ENCODE measurements at regions not wholly inside any gene's neighbourhood (a gene's known extent, or its start where the extent isn't known, plus 50 kb on each side); places are given as distances from the start of the nearest gene placed in this dataset.
"Not testable (repeated sequence)": the region's sequence is repeated elsewhere in the genome, so short reads cannot be mapped to it uniquely, and the experiment has no call there.

DNA sequence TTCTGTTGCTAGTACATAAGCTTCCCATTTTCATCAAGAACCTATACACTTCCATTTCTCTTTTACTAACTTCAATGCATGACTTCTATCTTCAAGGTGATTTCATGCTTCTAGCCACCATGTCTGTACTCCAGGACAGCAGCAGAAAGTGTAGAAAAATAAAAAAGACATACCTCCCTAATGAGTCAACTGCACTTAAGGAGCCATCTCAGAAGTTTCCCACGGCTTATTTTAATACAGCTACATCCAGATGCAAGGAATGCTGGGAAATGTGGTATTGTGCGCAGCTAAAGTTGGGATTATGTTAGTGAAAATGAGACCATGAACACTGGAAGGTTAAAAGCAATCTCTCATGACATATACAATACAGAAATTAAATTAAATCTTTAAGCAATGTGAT is 264.7 kb upstream of the ZNF322 start:
- in situ Hi-C loops (cut with HindIII; ENCODE audit: low pct_unique_long_range_greater_than_20kb, low sequenced_read_pairs): not testable (repeated sequence)
- peak; percentile 33 for DNase-seq (ENCODE audit: low read depth)

DNA sequence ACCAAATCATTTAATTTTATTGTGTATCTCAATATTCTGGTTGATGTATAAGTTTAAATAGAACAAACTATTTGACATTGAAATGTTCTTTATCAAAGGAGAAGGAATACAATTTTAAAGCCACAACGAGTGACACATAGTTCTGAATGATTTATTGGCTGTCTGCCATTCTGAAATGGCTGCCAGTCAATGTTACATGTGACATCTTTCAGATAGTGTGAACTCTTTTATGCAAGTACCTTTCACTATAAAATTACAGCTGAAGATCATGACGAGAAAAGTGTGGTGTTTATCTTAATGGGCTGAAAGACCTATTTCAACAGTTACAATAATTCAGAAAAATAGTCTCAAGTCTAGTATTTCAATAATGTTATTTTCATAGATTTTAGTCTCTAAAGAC is 268.6 kb upstream of the ZNF322 start:
- DNase-seq (ENCODE audit: low read depth); in situ Hi-C loops (cut with HindIII; ENCODE audit: low pct_unique_long_range_greater_than_20kb, low sequenced_read_pairs): not testable (repeated sequence)

DNA sequence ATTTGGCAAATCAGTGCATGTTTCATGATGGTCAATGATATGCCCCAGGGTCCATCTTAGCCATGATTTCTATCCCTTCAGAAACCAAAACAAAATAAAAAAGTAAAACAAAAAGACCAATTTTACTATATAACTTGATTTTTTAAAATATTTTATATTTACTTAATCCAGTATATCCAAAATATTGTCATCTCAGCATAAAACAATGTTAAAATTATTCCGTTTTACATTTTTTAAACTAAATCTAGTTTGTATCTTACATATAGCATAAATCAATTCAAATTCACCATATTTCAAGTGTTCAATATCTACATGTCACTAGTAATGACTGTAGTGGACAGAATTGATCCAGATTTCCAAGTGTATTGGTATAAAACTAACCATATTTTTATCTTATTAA is 277.7 kb upstream of the ZNF322 start:
- DNase-seq (ENCODE audit: low read depth); in situ Hi-C loops (cut with HindIII; ENCODE audit: low pct_unique_long_range_greater_than_20kb, low sequenced_read_pairs): not testable (repeated sequence)

DNA sequence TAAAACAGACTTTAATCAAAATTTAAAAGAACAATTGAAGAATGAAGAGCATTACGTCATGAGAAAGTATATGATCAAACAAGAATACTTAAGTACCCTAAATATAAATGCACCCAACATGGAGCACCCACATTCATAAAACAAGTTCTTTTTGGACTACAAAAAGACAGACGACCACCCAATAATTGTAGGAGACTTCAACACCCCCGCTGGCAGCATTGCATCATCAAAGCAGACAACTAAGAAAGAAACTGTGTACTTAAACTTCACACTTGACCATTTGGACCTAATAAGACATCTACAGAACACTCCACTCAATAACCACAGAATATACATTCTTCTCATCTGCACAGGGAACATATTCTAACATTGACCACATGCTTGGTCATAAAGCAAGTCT is 291.7 kb upstream of the ZNF322 start:
- DNase-seq (ENCODE audit: low read depth); in situ Hi-C loops (cut with HindIII; ENCODE audit: low pct_unique_long_range_greater_than_20kb, low sequenced_read_pairs): not testable (repeated sequence)

DNA sequence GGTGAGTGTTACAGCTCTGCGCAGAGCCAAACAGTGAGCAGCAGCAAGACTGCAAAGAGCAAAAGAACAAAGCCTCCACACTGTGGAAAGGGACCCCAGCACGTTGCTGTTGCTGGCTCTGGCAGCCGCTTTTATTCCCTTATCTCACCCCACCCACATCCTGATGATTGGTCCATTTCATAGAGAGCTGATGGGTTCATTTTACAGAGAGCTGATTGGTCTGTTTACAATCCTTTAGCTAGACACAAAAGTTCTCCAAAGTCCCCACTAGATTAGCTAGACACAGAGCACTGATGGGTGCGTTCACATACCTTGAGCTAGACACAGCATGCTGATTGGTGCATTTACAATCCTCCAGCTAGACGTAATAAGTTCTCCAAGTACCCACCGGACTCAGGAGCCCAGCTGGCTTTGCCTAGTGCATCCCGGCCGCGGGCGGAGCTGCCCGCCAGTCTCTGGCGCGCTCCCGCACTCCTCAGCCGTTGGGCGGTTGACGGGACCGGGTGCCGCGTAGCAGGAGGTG is 291.4 kb upstream of the PRSS16 start:
- in situ Hi-C loops (cut with HindIII; ENCODE audit: low pct_unique_long_range_greater_than_20kb, low sequenced_read_pairs): not testable (repeated sequence)
- peak; percentile 92 for DNase-seq (ENCODE audit: low read depth)

DNA sequence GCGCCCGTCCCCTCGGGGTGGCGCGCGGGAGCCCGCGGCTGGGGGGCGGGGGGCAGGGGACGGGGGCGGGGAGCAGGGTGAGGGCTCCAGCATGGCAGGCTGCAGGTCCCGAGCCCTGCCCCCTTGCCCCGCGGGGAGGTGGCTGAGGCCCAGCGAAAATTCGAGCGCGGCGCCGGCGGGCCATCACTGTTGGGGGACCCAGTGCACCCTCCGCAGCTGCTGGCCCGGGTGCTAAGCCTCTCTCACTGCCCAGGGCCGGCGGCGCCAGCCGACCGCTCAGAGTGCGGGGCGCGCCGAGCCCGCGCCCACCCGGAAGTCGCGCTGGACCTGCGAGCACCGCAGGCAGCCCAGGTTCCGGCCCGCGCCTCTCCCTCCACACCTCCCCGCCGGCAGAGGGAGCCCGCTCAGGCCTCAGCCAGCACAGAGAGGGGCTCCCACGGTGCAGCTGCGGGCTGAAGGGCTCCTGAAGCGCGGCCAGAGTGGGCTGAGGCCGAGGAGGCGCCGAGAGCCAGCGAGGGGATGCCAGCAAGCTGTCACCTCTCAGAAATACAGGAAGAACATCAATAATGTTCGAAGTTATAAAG is 290.8 kb upstream of the PRSS16 start:
- peak; percentile 59 for DNase-seq (ENCODE audit: low read depth)
- in situ Hi-C loops (cut with HindIII; ENCODE audit: low pct_unique_long_range_greater_than_20kb, low sequenced_read_pairs): not testable (repeated sequence)

DNA sequence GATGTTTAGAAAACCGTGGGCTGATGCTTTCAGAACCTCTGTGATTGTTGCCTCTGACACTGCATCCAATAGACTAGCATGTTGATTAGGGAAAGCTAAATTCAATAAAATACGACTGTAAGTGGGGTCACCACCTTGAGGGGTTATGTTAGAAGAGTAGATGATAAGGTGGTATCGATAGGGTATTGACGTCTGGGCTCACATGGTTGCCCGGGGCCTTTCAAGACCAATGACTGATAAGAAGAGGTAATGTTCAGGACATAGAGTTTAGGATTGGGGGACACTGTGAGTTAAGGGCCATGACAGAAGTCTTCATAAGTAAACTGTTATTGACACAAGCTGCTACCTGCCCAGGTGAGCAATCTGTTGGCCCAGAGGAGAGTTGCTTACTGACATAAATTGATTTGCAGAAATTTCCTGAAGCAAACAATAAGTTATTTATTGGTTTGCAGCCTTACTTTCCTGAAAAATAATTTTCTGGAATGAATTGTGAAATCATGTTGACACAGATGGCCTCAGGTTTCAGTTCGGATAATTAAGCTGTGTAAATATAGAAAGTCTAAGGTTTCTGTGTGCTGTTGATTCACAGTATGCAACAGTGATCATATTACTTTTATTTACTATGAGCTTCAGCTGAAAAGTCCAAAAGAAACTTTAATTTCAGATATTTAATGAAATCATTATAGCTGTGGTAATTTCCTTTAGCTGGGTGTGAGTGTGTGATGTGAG is 289.9 kb upstream of the PRSS16 start:
- peak; percentile 17 for DNase-seq (ENCODE audit: low read depth)

DNA sequence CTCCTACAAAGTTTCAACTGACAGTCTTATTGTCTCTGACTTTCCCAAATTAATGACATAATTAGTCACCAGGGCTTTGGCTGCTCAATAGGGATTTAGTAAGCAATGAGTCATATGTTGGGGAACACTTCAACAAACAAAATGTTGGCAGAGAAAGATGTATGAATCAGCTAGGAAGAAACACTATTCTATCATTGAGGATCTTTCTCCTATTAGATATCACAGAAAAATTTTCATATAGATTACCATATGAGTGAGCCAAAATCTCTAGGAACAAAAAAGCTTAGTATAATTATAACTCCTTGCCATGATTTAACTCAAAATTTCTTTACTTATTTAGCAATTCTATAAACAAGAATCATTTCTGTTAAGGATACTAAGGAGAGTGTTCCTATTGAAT is 286.3 kb upstream of the PRSS16 start:
- DNase-seq (ENCODE audit: low read depth); in situ Hi-C loops (cut with HindIII; ENCODE audit: low pct_unique_long_range_greater_than_20kb, low sequenced_read_pairs): not testable (repeated sequence)

More for the DNA sequence above, 289.9 kb upstream of the PRSS16 start:
- in situ Hi-C loops (cut with HindIII; ENCODE audit: low pct_unique_long_range_greater_than_20kb, low sequenced_read_pairs): not testable (repeated sequence)

DNA sequence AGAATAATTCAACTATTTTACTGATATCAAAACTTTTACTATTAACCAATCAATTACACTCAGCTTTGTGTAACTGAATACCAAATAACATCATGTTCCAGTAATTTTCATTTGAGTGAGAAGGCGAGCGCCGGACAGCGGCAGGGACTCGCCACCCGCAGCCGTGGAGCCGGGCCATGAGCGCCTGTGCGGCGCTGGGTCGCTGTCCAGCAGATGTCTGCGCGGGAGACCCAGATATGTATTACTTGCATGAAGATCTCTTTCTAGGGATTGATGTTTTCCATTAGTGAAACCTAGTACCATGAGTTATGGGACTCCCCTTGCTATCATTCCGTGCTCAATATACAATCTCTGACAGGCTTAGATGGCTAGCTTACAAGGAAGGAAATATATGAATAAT is 245.1 kb upstream of the PRSS16 start:
- in situ Hi-C loops (cut with HindIII; ENCODE audit: low pct_unique_long_range_greater_than_20kb, low sequenced_read_pairs): no loop called here
- no peak for DNase-seq (ENCODE audit: low read depth)

DNA sequence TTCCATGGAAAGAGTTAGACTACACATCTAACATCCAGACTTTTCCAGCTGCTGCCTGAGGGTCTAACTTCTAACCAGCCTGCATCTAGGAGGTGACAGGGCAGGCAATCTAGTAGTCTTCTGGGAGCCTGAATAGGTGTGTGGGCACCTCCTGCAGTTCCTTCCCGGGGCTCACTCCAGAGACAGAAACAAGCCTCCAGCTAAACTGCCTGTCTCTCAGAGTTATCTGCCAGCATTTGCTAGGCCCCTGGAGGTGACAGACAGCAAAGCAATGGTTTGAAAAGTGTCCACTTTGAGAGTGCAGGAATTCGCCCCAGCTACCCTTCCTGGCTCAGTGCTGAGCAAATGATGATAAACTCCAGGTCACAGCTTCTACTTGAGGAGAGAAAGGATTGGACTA is 240.5 kb upstream of the PRSS16 start:
- in situ Hi-C loops (cut with HindIII; ENCODE audit: low pct_unique_long_range_greater_than_20kb, low sequenced_read_pairs): no loop called here
- no peak for DNase-seq (ENCODE audit: low read depth)

DNA sequence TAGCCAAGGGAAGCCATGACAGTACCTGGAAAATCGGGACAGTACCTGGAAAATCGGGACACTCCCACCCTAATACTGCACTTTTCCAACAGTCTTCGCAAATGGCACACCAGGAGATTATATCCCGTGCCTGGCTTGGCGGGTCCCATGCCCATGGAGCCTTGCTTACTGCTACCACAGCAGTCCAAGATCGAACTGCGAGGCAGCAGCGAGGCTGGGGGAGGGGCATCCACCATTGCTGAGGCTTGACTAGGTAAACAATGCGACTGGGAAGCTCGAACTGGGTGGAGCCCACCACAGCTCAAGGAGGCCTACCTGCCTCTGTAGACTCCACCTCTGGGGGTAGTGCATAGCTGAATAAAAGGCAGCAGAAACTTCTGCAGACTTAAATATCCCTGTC is 238.9 kb upstream of the PRSS16 start:
- in situ Hi-C loops (cut with HindIII; ENCODE audit: low pct_unique_long_range_greater_than_20kb, low sequenced_read_pairs): not testable (repeated sequence)

DNA sequence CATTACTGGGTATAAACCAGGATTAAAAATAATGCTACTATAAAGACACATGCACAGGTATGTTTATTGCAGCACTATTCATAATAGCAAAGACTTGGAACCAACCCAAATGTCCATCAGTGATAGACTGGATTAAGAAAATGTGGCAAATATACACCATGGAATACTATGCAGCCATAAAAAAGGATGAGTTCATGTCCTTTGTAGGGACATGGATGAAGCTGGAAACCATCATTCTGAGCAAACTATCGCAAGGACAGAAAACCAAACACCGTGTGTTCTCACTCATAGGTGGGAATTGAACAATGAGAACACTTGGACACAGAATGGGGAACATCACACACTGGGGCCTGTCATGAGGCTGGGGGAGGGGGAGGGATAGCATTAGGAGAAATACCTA is 233.4 kb upstream of the PRSS16 start:
- DNase-seq (ENCODE audit: low read depth); in situ Hi-C loops (cut with HindIII; ENCODE audit: low pct_unique_long_range_greater_than_20kb, low sequenced_read_pairs): not testable (repeated sequence)

More for the DNA sequence above, 238.9 kb upstream of the PRSS16 start:
- not testable (repeated sequence) for DNase-seq (ENCODE audit: low read depth)

DNA sequence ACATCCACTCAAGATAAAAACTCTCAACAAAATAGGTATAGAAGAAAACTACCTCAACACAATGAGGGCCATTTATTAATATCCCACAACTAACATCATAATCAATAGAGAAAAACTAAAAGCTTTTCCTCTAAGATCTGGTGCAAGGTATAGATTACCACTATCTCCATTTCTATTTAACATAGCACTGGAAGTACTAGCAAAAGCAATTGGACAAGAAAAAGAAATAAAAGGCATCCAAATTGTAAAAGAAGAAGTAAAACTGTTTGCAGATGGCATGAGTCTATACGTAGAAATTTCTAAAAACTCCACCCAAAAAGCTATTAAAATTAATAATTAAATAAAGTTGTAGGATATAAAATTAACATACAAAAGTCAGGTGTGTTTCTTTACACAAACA is 230.8 kb upstream of the PRSS16 start:
- no peak for DNase-seq (ENCODE audit: low read depth)
- in situ Hi-C loops (cut with HindIII; ENCODE audit: low pct_unique_long_range_greater_than_20kb, low sequenced_read_pairs): no loop called here

DNA sequence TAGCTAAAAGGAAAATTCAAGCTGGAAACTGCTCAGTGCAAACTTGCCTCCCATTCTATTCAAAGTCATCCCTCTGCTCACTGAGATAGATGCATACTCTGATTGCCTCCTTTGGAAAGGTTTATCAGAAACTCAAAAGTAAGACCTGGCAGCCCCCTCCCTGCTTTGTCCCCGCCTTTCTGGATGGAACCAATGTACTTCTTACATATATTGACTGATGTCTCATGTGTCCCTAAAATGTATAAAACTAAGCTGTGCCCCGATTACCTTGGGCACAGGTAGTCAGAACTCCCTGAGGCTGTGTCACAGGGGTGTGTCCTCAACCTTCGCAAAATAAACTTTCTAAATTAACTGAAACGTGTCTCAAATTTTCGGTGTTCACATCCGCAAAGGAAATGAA is 229.1 kb upstream of the PRSS16 start:
- DNase-seq (ENCODE audit: low read depth); in situ Hi-C loops (cut with HindIII; ENCODE audit: low pct_unique_long_range_greater_than_20kb, low sequenced_read_pairs): not testable (repeated sequence)

DNA sequence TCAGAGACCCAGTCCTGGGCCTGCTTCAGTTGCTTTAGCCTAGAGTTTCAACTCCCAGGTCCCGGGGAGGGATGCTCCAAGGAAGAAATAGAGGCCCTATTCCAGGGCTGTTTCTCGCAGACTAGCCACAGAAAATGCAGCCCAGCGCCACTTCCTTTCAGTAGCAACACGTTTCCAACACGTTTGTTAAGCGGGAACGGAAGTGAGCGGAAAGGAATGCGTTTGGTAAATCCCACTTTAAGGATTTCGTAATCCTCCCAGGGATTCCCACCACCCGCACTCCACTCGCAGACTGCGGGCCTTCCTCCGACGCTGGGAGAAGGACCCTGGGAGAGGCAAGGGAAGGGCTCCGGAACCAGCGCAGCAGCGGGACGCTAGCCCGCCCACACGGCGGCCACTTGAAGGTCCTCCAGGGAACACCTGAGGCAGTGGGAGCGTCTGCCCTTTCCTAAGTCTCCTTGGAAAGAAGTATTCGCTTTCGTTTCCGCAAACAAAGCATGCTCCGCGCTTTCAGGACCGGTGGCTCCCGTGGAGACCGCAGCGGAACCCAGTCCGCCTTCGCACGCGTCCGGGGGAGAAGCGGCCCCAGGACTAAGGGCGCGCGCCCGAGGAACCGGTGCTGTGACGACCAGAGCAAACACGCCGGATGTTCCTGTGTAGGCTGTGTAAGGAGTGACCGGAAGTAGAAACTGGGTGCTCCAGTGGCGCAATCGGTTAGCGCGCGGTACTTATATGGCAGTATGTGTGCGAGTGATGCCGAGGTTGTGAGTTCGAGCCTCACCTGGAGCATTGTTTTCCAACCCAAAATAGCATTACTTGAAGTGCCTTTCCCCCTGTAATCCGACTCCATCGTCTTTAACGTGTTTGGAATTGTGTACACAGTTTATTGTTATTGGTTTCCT is 227.6 kb upstream of the PRSS16 start:
- in situ Hi-C loops (cut with HindIII; ENCODE audit: low pct_unique_long_range_greater_than_20kb, low sequenced_read_pairs): no loop called here

DNA sequence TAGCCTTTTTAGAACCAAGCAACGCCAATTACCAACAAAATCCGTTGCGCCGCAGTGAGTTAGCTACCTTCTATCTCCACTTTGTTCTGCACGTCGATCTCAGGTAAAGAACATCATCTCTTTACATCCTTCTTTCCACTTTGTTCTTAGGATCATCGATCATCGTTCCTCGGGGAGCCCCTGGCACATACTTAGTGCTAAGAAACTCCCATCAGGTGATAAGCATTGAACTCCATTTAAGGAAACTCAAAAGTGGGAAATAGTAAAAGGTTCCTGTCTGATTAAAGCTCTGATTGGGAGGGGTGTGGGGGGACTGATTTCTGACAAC is 227.0 kb upstream of the PRSS16 start:
- DNase-seq (ENCODE audit: low read depth): no peak
- in situ Hi-C loops (cut with HindIII; ENCODE audit: low pct_unique_long_range_greater_than_20kb, low sequenced_read_pairs): no loop called here

More for the DNA sequence above, 227.6 kb upstream of the PRSS16 start:
- peak; percentile 91 for DNase-seq (ENCODE audit: low read depth)

DNA sequence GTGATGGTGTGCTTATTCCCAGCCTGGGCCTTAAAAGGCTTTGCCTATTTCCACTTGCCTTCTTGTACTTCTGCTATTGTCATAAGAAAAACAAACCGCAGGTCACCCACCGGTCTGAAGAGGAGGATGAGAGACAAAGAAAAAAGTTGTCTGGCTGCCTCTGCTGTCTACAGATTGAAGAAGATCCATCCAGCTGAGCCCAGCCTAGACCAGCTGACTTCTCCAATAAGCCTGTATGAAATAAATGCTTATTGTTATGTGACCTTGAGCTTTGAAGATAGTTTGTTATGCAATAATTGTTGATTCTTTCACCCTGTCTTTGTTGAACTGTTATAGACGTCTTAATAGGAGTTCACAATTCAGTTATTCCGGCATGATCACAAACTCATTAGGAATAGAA is 223.8 kb upstream of the PRSS16 start:
- no peak for DNase-seq (ENCODE audit: low read depth)
- in situ Hi-C loops (cut with HindIII; ENCODE audit: low pct_unique_long_range_greater_than_20kb, low sequenced_read_pairs): no loop called here

DNA sequence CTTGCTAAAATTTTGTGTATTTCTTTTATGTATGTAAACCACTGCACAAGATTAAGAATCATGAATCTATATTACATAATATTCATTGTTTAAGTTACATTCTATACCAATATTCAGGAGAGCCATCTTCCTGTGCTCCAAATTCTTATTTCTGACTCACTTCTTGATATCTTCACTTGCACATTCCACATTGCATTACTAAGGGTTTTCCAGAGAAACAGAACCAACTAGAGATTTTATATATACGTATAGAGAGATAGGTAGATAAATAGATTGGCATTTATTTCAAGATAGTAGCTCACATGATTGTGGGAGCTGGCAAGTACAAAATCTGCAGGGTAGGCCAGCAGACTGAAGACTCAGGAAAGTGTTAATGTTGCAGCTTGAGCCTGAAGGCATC is 222.2 kb upstream of the PRSS16 start:
- in situ Hi-C loops (cut with HindIII; ENCODE audit: low pct_unique_long_range_greater_than_20kb, low sequenced_read_pairs): no loop called here
- no peak for DNase-seq (ENCODE audit: low read depth)

DNA sequence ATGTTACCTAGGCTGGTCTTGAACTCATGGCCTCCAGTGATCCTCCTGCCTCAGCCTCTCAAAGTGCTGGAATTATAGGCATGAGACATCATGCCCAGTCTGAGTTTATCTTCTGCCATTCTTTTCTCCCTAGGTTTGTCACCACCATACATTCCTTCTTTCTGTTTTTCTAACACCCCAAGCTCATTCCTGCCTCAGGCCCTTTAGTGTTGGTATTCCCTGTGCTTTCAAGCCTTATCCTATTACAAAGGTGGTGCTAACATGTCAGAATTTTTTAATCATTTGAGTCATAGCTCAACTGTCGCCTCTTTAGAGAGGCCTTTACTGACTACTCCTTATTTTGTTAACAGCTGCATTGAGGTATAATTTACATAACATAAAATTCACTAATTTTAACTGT is 221.1 kb upstream of the PRSS16 start:
- in situ Hi-C loops (cut with HindIII; ENCODE audit: low pct_unique_long_range_greater_than_20kb, low sequenced_read_pairs): no loop called here
- no peak for DNase-seq (ENCODE audit: low read depth)
